Hematopoietic multipotent progenitor cell (in vitro differentiated cells): ENCODE measurements at regions not wholly inside any gene's neighbourhood (a gene's known extent, or its start where the extent isn't known, plus 50 kb on each side); places are given as distances from the start of the nearest gene placed in this dataset.

Source experiments
- DNase-seq, 3 donors: peaks; one replicate each; pipeline ENCODE4 v3.0.0-alpha.2; 2011 to 2015; ENCODE audit warnings: low read depth in 2 of 3, low spot score in 2 of 3

DNA sequence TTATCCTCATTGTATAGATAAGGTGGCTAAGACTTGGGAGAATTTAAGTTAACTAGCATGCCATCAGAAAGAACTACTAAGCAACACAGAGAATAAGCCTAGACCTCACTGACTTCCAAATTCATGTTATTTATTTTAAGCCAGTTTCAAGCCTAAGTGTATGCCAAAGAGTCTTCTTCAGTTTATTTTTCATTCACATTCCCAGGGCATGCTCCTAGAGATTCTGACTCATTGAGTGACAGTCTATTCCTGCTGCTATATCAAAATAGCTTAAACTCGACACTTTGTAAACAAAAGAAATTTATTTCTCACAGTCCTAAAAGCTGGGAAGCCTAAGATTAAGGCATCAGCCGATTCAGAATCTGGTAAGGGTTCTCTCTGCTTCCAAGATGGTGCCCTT is 467.1 kb downstream of the MBD2 start:
- no peak for DNase-seq

DNA sequence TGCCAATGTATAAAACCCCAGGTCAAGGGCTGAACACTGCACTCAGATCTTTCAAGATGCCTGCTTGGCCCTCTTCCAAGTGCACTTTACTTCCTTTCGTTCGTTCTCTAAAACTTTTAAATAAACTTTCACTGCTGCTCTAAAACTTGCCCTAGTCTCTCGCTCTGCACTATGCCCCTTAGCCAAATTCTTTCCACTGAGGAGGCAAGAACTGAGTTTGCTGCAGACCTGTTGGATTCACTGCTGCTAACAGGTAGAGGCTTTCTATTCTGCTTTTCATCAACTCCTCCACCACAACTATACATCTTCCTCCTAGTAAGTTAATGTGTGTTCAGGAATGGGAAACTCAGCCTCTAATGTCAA is 467.9 kb downstream of the MBD2 start:
- DNase-seq, result no peak

DNA sequence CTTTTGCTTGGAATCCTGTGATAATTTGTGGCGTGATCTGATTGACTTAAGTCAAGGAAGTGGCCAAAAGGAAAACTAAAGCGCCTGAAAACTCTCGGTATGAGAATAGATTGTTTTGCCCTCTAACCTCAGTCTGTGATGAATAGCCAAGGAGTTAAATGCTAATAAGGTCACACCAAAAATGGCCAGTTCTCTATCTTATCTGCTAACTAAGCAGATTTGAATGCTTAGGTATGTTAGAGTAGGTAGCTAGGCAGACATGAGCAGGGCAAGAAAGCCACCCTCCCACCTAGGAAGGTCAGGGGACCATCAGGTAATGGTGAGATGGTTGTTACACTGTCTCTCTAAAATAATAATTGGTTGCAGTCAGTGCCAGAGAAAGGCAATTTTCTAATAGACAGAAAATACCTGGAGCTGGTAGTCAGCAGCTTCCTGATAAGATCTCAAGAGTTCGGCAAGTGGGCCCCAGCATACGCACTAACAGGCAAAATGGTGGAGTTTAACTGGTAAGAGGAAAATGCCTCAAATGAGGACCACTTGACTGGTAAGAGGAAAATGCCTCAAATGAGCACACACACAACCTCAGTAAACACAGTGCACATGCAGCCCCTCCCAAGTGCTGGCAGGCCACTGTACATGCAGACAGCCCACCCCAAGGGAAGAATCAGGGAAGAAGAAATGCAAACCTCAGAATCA is 468.4 kb downstream of the MBD2 start:
- DNase-seq, result no peak

DNA sequence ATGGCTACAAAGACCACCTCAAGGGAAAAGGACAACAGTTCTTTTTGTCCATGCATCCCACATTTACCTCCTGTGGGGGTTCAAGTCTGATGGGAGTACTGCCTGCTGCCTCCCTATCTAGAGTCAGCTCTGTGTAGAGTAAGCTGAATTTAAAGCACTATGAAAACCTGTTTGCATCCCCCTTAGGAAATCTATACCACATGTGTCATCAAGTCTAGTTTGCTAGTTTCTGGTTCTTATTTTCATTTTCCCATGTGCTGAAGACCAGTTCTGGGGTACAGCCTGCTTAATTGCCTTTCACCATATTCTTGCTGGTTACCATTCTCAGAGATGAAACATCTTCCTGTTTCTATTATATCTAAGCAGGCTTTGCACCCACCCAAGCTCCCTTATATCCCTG is 470.3 kb downstream of the MBD2 start:
- no peak for DNase-seq

DNA sequence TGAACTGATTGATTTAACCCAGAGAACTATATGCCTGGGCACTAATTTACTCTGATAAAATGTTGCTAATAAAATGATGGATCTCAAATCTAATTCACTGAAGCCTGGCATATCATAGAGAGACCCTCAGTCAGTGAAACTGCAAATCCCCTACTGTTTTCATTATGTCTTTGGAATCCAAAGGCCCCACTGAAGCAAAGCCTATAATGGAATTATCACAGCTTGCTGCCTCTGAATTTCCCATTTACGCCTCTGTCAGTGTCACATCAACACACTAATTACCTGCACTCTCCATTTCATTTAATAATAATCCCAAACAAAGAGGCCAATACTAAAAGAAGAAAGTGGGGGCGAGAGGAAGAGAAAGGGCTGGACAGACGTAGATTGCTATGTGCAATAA is 470.9 kb downstream of the MBD2 start:
- no peak for DNase-seq

DNA sequence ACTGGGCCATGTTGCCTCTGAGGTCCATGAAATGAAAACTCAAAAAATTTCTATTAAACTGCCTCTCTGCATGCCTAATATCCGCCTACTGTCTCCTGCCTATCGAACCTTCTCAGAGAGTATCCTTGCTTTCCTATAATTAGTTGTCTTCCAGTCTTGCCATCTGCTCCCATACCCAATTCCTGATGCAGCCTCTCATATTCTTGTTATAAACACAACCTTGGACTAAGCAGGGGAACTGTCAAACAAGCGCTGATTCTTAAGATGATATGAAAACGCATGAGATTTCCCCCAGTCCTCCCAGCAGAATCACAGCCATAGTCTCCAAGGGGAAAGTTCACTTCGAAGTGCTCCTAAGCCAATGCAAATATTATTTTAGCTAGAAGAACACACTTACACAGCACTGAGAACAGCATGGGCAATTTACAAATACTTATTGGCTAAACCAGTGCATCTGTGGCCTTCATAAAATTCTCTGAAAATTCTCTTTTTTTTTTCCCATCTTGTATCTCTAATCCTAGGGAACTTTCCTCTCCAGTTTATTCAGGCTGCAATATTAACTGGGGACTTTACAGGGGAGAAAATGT is 471.6 kb downstream of the MBD2 start:
- no peak for DNase-seq

DNA sequence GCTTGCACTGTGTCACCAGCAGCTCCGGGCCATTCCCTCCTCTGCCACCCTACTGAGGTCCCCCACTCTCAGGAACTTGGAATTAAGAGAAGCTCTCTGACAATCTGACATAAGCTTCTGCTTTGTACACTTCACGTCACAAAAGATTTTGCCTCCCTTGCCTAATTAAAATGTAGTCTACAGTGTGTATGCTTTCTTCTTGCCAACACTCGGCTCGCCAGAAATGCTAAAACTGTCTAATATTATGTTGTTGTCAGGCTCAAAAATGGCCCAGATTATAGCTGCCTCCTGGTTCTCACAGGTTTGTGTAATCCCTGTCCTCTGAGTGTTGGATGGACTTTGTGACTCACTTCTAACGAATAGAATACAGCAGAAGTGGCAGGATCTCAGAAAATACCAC is 474.7 kb downstream of the MBD2 start:
- no peak for DNase-seq

DNA sequence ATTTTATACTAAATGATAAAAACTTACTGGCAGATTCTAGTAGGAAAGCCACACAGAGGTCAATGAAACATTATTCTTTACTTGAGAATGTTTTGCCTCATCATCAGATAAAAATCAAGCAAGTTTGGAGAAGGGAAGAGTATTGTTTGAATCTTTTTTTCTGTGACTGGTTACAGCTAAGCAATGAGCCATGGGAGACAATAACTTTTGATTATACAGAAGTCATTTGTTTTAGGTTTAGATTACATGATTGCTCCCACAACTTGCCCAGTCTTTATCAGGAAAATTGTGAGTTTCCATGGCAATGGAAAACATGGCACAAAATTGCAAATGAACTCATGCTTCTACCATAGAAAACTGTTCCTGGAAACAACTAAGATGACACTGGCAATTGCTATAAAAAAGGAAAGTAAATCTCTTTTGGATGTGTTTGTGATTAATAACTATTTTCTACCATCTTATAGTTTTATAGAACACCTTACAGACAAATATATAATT is 476.8 kb downstream of the MBD2 start:
- DNase-seq, result no peak

DNA sequence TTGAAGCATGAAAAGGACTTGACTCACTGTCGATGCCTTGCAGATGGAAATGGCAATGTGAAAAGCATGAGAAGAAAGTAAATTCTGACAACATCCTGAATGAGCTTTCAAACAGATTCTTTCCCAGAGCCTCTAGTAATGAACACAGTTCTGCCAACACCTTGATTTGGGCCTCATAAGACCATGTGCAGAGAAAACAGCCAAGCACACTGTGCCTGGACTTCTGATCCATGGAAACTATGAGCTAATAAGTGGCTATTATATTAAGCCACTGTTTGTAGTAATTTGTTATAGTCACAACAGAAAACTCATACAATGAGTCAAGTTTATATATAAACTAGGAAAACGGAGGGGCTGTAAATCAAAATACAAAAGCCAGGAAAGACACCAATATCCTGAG is 477.3 kb downstream of the MBD2 start:
- DNase-seq, result no peak

DNA sequence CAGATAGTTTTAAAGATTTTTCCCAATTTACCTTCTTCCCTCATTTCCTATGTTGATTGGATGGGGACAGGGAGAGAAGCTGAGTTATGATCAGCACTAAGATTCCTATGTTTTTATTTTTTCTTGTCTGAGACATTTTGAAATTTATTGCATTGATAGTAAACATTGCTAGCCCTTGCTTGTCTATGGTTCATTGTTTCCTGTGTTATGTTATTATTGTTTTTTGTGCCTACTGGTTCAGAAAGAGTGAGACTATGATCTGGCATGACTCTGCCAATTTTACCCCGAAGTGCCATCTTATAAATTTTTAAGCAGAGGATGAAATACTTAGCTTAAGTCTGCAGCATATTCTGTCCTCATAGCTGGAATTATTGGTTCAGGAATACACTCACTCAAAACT is 478.5 kb downstream of the MBD2 start:
- no peak for DNase-seq

DNA sequence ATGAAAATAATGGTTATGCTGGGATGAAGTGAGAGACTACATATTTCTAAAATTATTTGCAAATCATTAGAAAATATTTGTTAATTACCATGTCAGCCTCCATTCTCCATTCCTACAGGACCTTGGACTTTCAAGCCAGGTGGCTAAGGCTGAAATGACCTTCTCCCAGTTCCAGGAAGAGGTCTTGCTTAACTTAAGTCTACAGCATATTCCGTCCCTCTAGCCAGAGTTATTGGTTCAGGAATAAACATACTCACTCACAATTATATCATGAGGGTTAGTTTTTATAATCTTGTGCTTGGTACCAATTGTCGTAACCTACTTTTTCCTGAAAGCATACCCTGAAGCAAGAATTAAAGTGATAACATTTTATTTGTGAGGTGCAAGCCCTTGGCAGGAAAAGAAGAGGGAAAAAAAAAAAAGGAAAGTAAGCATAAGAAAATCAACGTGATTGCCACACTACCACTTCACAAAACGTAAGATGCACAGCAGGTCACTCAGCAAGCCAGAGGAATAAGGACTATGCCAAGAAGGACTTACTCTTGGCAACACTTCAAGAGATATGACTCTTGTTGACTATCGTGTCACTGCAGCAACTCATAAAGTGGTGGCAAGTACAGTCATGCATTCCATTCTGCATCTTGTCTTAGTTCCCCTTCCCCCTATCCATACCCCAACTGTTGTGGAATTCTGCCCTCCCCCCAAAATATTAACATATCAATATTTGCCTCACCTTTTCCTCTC is 479.1 kb downstream of the MBD2 start:
- DNase-seq, result no peak

DNA sequence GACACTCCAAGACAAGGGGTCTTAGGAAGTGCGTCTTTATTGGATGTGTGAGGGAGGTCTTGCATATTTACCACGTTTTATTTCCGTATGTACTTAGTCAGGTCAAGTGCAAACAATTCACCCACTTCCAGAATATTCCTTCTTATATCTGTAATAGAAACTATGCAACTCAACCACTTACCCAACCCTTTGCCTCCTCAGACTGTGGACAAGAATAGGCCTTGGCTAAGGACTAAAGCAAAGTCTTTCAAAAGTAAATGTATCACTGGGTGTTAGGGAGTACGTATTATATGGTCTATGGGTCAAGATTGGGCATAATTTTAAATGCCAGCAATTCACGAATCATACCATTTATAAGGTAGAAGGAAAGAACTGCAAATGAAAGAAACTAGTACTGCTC is 484.8 kb downstream of the MBD2 start:
- no peak for DNase-seq

DNA sequence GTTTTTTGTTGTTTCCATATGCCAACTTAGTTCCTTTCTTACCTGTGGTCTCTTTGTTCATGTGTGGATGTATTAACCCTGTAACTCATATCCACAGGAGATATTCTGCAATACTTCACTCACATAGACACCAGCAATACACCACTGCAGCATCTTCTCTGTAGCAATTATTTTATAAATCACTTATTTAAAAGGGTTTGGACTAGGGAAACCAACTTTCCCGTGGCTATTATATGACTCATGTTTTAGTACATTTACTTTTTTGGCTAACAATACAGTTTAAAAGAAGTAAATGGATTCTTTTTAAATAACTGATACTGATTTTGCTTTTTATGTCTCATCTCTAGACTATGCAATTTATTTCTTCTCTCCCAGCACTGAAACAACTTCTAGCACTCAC is 488.9 kb downstream of the MBD2 start:
- DNase-seq, result no peak

DNA sequence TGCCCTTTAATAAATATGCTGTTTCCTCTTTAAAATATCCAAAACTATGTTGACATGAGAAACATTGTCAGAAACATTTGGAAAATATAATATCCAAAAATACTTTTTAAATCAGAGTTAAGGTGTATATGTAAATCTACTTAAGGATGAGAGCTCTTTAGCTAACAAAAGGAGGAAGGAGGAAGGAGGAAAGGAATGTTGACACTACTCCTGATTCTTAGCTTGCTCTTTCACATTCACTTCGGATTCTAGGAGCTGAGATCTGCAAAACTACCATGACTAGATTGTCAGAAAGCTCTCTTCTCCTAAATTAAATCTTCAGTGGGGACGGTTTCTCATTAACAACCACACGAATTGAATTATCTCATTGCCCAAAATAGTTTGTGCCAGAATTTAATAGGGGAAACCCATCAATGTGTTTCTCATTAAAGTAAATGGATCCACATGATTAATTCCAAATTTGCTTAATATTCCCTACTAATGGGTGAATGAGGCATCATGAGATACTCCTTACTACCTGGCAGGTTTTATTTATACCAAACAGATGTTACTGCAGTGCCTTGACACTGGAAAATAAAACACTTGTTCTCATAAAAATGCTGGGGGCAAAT is 509.1 kb downstream of the MBD2 start:
- no peak for DNase-seq

DNA sequence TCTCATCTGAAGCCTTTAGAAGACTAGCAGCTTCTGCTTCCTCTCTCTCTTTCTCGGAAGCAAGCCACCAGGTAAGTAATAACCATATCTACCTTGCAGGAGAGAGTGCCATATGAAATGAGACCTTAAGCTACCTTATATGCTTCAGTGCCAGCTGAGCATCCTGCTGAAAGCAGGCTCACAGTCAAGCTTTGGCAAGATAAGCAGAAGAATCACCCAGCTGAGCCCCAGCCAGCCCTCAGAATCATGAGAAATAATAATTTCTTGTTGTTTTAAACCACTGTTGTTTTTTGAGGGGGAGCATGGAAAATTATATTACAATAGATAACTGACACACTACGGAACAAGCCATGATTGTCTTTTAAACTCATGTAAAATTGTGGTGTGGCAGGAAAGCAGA is 514.4 kb downstream of the MBD2 start:
- DNase-seq, result no peak

DNA sequence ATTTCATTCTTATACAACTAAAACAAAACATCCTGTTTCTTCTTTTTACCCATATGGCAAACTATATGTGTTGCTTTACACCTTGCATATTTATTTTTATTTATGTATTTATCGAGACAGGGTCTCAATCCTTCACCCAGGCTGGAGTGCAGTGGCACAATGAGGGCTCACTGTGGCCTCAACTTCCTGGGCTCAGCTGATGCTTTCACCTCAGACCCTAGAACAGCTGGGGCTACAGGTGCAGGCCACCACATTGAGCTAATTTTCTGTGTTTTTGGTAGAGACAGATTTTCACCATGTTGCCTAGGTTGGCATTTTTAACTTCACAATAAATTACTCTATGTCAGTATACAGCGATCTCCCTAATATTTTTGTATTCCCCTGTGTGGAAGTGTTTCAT is 522.0 kb downstream of the MBD2 start:
- DNase-seq, result no peak

DNA sequence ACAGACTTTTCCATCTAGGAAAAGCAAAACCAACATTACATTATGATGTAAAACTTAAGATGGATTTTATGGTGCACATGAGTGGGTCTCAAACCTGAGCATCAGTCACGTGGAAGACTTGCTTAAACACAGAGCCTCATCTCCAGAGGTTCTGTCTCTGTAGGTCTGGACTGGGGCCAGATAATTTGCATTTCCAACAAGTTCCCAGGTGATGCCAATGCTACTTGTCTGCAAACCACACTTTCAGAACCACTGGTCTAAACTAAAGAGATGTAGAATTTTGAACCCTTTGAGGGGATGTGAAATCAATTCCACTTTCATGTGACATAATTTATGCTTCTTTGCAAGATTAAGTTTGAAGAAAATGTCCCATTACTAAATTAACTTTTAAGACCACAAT is 522.8 kb downstream of the MBD2 start:
- no peak for DNase-seq

DNA sequence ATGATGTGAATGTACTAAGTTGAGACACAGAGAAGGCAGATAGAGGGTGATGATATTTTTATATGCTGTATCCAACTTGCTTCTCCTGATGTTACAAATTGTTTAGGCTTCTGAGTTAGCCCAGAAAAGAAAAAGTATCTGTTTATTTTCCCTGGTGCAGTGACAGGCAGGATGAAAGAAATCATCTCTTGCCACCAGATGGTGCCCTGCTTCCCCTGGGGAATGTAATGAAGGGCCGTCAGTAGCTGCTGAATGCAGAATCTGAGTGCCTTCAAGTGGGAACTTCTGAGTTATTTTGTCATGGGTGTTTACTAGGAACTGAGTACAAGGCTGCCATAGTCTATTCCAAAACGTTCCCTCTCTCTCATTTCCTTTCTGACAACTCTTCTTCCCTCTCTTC is 525.6 kb downstream of the MBD2 start:
- peak in 2 of 3 donors; percentile 1 to 3 for DNase-seq

DNA sequence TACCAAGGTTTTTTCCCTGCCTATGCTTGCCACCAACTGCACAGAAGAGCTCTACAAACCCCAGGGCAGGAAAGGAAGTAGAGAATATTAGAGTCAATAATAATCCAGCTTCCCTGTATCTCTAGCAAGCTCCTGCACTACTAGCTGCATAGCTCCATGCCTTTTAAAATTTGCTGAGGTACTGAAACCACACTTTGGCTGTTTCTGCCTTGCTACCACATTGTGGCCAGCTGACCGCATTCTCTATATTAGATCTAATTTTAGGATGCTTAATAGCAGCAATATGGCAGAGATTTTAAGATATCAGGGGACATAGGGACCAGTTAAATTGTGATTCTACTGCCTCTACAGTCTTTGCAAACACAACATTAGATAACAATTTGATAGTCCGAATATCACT is 534.6 kb downstream of the MBD2 start:
- DNase-seq, result no peak

DNA sequence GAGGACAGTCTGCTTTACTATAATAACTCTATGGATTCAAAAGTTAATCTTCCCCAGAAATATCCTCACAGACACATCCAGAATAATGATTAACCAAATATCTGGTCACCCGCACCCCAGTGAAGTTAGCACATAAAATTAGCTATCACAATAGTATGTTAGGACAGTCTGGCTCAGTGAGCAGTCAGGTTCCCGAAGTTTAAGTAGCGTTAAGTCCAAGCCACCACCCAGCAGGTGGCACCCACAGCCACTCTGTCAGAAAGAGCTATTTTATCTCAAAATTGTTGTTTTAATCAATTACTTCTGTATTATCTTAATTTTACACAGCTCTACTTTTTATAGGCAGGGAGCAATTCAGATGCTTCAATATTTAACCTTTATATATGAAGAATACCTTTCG is 537.5 kb downstream of the MBD2 start:
- DNase-seq, result no peak

DNA sequence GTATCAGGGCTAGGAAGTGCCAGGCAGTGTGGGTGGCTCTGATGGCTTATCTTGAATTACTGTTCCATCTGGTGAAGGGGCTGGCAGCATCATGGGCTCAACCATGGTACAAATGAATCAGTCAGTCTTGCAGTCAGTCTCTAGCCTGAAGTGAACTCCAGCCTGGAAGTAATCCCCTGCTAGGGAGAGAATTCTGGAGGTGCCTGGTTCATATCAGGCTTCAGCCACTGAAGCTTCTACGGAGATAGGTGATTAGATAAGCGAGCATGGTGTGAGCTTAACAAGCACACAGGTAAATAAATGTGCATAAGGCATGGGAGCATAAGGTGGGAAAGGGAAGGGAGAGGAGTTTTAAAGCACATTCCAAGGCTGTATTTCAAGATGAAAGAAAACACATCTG is 541.7 kb downstream of the MBD2 start:
- no peak for DNase-seq

DNA sequence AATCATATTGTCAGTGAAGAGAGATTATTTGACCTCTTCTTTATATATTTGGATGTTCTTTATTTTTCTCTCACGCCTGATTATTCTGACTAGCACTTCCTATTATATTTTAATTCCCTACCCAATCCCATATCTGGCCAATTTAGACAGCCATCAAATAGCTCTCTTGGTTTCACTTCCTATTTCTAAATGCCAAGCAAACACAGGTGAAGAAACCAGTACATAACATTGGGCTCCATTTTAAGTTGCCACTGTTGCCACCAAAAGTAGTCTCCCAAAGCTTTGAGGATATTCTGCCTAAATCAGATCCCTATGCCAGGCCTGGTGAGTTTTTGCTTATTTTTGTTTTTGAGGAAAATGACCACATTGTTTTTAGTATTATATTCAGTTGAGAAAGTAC is 547.0 kb downstream of the MBD2 start:
- DNase-seq, result no peak
